HG03108 (cell line): ENCODE measurements at regions not wholly inside any gene's neighbourhood (a gene's known extent, or its start where the extent isn't known, plus 50 kb on each side); places are given as distances from the start of the nearest gene placed in this dataset.
"Not testable (repeated sequence)": the region's sequence is repeated elsewhere in the genome, so short reads cannot be mapped to it uniquely, and the experiment has no call there.

Source experiments
- ATAC-seq: cut with Tn5 transposase; IDR thresholded peaks from one replicate; pipeline ENCODE4 v1.9.1; 2021; ENCODE audit warnings: moderate library complexity; ENCODE audit not compliant: unreplicated experiment

GRCh38 chr4:52507774-52508173 lies 151.3 kb downstream of the USP46 start:
- no peak for ATAC-seq

GRCh38 chr4:52510939-52511565 lies 148.0 kb downstream of the USP46 start:
- ATAC-seq: no peak

- ATAC-seq: no peak
Measured at GRCh38 chr4:52511825-52512224, 147.3 kb downstream of the USP46 start.

- ATAC-seq: no peak
Measured at GRCh38 chr4:52512291-52512690, 146.8 kb downstream of the USP46 start.

GRCh38 chr4:52522093-52522492 lies 137.0 kb downstream of the USP46 start:
- not testable (repeated sequence) for ATAC-seq

- ATAC-seq: no peak
Measured at GRCh38 chr4:52529983-52530382, 129.1 kb downstream of the USP46 start.

- no peak for ATAC-seq
Measured at GRCh38 chr4:52535793-52536192, 123.3 kb downstream of the USP46 start.
